Stimulated activated CD8-positive, alpha-beta memory T cell treated with anti-CD3 and anti-CD28 coated beads, Interleukin-2, amount 100 ng/mL, for 48 hours (primary cell): ENCODE measurements at regions not wholly inside any gene's neighbourhood (a gene's known extent, or its start where the extent isn't known, plus 50 kb on each side); places are given as distances from the start of the nearest gene placed in this dataset.
"Not testable (repeated sequence)": the region's sequence is repeated elsewhere in the genome, so short reads cannot be mapped to it uniquely, and the experiment has no call there.

Source experiments
- DNase-seq, 2 donors: peaks; one replicate each; pipeline ENCODE4 v3.0.0-alpha.2; 2020; ENCODE audit warnings: low read depth in 2 of 2

GRCh38 chr2:87198422-87198821 is 176.8 kb upstream of the PLGLB1 start:
- not testable (repeated sequence) for DNase-seq

GRCh38 chr2:87199228-87199627 is 177.6 kb upstream of the PLGLB1 start:
- not testable (repeated sequence) for DNase-seq

- not testable (repeated sequence) for DNase-seq
Measured at GRCh38 chr2:87204569-87205147, 183.0 kb upstream of the PLGLB1 start.

GRCh38 chr2:87212938-87213337 is 191.3 kb upstream of the PLGLB1 start:
- not testable (repeated sequence) for DNase-seq

- DNase-seq = not testable (repeated sequence)
Measured at GRCh38 chr2:87217005-87217404, 195.4 kb upstream of the PLGLB1 start.

- peak; percentile 18 to 66 for DNase-seq
Measured at GRCh38 chr2:87217741-87218410, 196.2 kb upstream of the PLGLB1 start.

GRCh38 chr2:87220651-87221050 is 199.0 kb upstream of the PLGLB1 start:
- DNase-seq = not testable (repeated sequence)

- not testable (repeated sequence) for DNase-seq
Measured at GRCh38 chr2:87222131-87222530, 200.5 kb upstream of the PLGLB1 start.

- not testable (repeated sequence) for DNase-seq
Measured at GRCh38 chr2:87223873-87224272, 202.2 kb upstream of the PLGLB1 start.

GRCh38 chr2:87229091-87229689 is 207.5 kb upstream of the PLGLB1 start:
- DNase-seq = not testable (repeated sequence)

GRCh38 chr2:87229964-87230363 is 208.3 kb upstream of the PLGLB1 start:
- not testable (repeated sequence) for DNase-seq

GRCh38 chr2:87235333-87235981 is 213.8 kb upstream of the PLGLB1 start:
- not testable (repeated sequence) for DNase-seq

- DNase-seq = peak in 1 of 2 donors; percentile 24
Measured at GRCh38 chr2:87237570-87238336, 216.1 kb upstream of the PLGLB1 start.

- DNase-seq = not testable (repeated sequence)
Measured at GRCh38 chr2:87239558-87240215, 218.0 kb upstream of the PLGLB1 start.

GRCh38 chr2:87246066-87246717 is 224.5 kb upstream of the PLGLB1 start:
- not testable (repeated sequence) for DNase-seq

- not testable (repeated sequence) for DNase-seq
Measured at GRCh38 chr2:87252046-87252445, 230.4 kb upstream of the PLGLB1 start.

GRCh38 chr2:87254562-87254961 is 232.9 kb upstream of the PLGLB1 start:
- DNase-seq = not testable (repeated sequence)

- DNase-seq = not testable (repeated sequence)
Measured at GRCh38 chr2:87255410-87255809, 233.8 kb upstream of the PLGLB1 start.

GRCh38 chr2:87258887-87259286 is 237.2 kb upstream of the PLGLB1 start:
- DNase-seq = not testable (repeated sequence)

GRCh38 chr2:87262184-87262702 is 240.6 kb upstream of the PLGLB1 start:
- not testable (repeated sequence) for DNase-seq
